ENCODE measurements at regions not wholly inside any gene's neighbourhood (a gene's known extent, or its start where the extent isn't known, plus 50 kb on each side); places are given as distances from the start of the nearest gene placed in this dataset.

- Mint-ChIP-seq H3K27ac (ENCODE audit: unreplicated experiment) (no peak overlapping the region), H3K4me3 (ENCODE audit: unreplicated experiment) (no peak overlapping the region), H3K9me3 (ENCODE audit: unreplicated experiment) (peaks cover 14% of the 10 kb centered on the region), H3K36me3 (ENCODE audit: insufficient read depth, unreplicated experiment) (no peaks in the 10 kb centered on the region), H3K27me3 (ENCODE audit: insufficient read depth, unreplicated experiment) (no peaks in the 10 kb centered on the region), H3K4me1 (ENCODE audit: low read depth, unreplicated experiment) (no peaks in the 10 kb centered on the region)
- DNase-seq, result no peak
- Histone ChIP-seq H3K27me3 (replicated peaks; ENCODE audit: control insufficient read depth, insufficient read depth, low read length) (no peaks in the 10 kb centered on the region), H3K36me3 (ENCODE audit: control insufficient read depth, insufficient read depth, low read length) (no peaks in the 10 kb centered on the region), H3K4me3 (ENCODE audit: low read depth, low read length) (no peak overlapping the region), H3K4me1 (no peaks in the 10 kb centered on the region), H3K9me3 (no peaks in the 10 kb centered on the region)
- POLR2A ChIA-PET, result no interaction called here
- TF ChIP-seq CTCF (IDR thresholded peaks at IDR 0.05; ENCODE audit: insufficient read depth in 1 of 2, low read depth in 1 of 2, low read length in 1 of 2, severe bottlenecking in 1 of 2, unreplicated experiment in 1 of 2), result no peak
- CTCF ChIA-PET, result no interaction called here
- BruUV-seq (replicated peaks), result no TSS peak
- intact Hi-C loops (cut with micrococcal nuclease; ENCODE audit: unreplicated experiment), result no loop called here
Measured at GRCh38 chr6:141548966-141549365, 583.8 kb upstream of the GJE1 start.

GRCh38 chr6:141541581-141542324 lies 591.0 kb upstream of the GJE1 start:
- Mint-ChIP-seq H3K4me3 (ENCODE audit: unreplicated experiment) (no peak overlapping the region), H3K36me3 (ENCODE audit: insufficient read depth, unreplicated experiment) (no peaks in the 10 kb centered on the region), H3K9me3 (ENCODE audit: unreplicated experiment) (no peaks in the 10 kb centered on the region), H3K4me1 (ENCODE audit: low read depth, unreplicated experiment) (no peaks in the 10 kb centered on the region), H3K27ac (ENCODE audit: unreplicated experiment) (no peak overlapping the region), H3K27me3 (ENCODE audit: insufficient read depth, unreplicated experiment) (peaks cover 2% of the 10 kb centered on the region)
- no peaks in the 10 kb centered on the region for H3K9me3 ChIP-seq
- no peaks in the 10 kb centered on the region for H3K36me3 ChIP-seq (ENCODE audit: control insufficient read depth, insufficient read depth, low read length)
- no peak for TF ChIP-seq CTCF (IDR thresholded peaks at IDR 0.05; ENCODE audit: insufficient read depth in 1 of 2, low read depth in 1 of 2, low read length in 1 of 2, severe bottlenecking in 1 of 2, unreplicated experiment in 1 of 2)
- no peak for DNase-seq
- POLR2A ChIA-PET, result no interaction called here
- CTCF ChIA-PET, result no interaction called here
- no peaks in the 10 kb centered on the region for H3K27me3 ChIP-seq (replicated peaks; ENCODE audit: control insufficient read depth, insufficient read depth, low read length)
- BruUV-seq (replicated peaks), result no TSS peak
- no peak overlapping the region for H3K4me3 ChIP-seq (ENCODE audit: low read depth, low read length)
- intact Hi-C loops (cut with micrococcal nuclease; ENCODE audit: unreplicated experiment), result no loop called here
- H3K4me1 ChIP-seq, result no peaks in the 10 kb centered on the region

- TF ChIP-seq CTCF (IDR thresholded peaks at IDR 0.05; ENCODE audit: insufficient read depth in 1 of 2, low read depth in 1 of 2, low read length in 1 of 2, severe bottlenecking in 1 of 2, unreplicated experiment in 1 of 2), result no peak
- no peak overlapping the region for H3K27ac Mint-ChIP-seq (ENCODE audit: unreplicated experiment)
- H3K36me3 Mint-ChIP-seq (ENCODE audit: insufficient read depth, unreplicated experiment), result no peaks in the 10 kb centered on the region
- Histone ChIP-seq H3K4me3 (ENCODE audit: low read depth, low read length) (no peak overlapping the region), H3K9me3 (no peaks in the 10 kb centered on the region), H3K4me1 (no peaks in the 10 kb centered on the region), H3K36me3 (ENCODE audit: control insufficient read depth, insufficient read depth, low read length) (no peaks in the 10 kb centered on the region), H3K27me3 (replicated peaks; ENCODE audit: control insufficient read depth, insufficient read depth, low read length) (no peaks in the 10 kb centered on the region)
- peaks cover 2% of the 10 kb centered on the region for H3K27me3 Mint-ChIP-seq (ENCODE audit: insufficient read depth, unreplicated experiment)
- ChIA-PET POLR2A (no interaction called here), CTCF (no interaction called here)
- H3K9me3 Mint-ChIP-seq (ENCODE audit: unreplicated experiment), result no peaks in the 10 kb centered on the region
- H3K4me1 Mint-ChIP-seq (ENCODE audit: low read depth, unreplicated experiment), result no peaks in the 10 kb centered on the region
- H3K4me3 Mint-ChIP-seq (ENCODE audit: unreplicated experiment), result no peak overlapping the region
- no TSS peak for BruUV-seq (replicated peaks)
- intact Hi-C loops (cut with micrococcal nuclease; ENCODE audit: unreplicated experiment), result no loop called here
- DNase-seq, result no peak
Measured at GRCh38 chr6:141540207-141540606, 592.5 kb upstream of the GJE1 start.
